ENCODE measurements at regions not wholly inside any gene's neighbourhood (a gene's known extent, or its start where the extent isn't known, plus 50 kb on each side); places are given as distances from the start of the nearest gene placed in this dataset.

DNA sequence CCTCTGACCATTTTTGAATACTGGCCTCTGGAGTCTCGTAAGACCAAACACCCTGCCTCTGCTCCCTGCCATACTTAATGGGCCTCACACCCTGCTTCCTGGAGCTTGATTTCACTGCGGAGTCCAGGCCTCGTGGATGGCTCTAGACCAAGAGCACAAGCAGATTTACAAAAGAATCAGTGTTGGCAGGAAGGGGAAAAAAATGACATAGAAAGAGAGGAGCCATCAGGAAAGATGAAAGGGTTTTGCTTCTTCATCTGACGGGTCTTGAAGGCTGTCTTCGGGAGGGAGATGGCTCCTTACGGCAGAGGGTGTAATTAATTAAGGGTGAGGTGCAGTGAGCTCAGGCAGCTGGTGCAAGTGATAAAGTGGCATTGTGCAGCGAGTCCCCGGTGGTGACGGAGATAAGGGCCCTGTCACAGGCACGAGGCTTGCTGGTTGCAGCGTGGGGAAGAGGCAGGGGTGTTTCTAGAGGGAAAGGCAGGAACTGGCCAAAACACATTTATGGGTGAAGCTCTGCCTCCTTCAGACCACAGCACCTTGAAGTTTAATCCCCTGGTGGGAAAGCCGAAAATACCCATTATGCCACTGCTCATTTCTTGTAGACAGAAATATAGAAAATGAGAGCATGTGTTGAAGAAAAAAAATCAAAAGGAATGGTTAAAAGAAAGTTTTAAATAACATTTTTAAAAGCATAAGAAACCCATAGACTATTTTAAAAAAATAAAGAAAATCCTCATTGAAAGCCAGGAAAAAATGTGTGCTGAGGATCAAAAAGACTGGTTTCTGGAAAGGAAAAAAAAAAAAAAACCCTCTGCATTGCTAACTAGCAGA is 128.6 kb upstream of the LRFN2 start:
- Histone ChIP-seq H2AFZ (ENCODE audit: low read depth, low read length) (no peak overlapping the region), H4K20me1 (replicated peaks; ENCODE audit: control insufficient read depth, extremely low read depth, insufficient read depth, low read length) (no peaks in the 10 kb centered on the region), H3K27me3 (ENCODE audit: control insufficient read depth in 2 of 2, insufficient read depth in 2 of 2, low read length in 2 of 2) (no peaks in the 10 kb centered on the region), H3K9me3 (replicated peaks; ENCODE audit: control insufficient read depth, insufficient read depth, low read length) (no peaks in the 10 kb centered on the region), H3K79me2 (ENCODE audit: control insufficient read depth, insufficient read depth, low read length) (no peaks in the 10 kb centered on the region), H3K4me1 (ENCODE audit: control insufficient read depth, extremely low read depth, insufficient read depth, low read length) (peaks cover 5% of the 10 kb centered on the region), H3K9ac (replicated peaks; ENCODE audit: extremely low read depth, insufficient read depth, low read length) (no peak overlapping the region), H3K4me3 (replicated peaks in 1 of 3; ENCODE audit: insufficient read depth in 1 of 3, low read depth in 1 of 3, low read length in 3 of 3) (no peak overlapping the region), H3K9me1 (replicated peaks; ENCODE audit: control insufficient read depth, extremely low read depth, insufficient read depth, low read length) (no peaks in the 10 kb centered on the region), H3K36me3 (ENCODE audit: control insufficient read depth in 2 of 2, extremely low read depth in 1 of 2, insufficient read depth in 2 of 2, low read length in 2 of 2) (no peaks in the 10 kb centered on the region), H3K27ac (ENCODE audit: insufficient read depth, low read depth, low read length) (no peak overlapping the region), H3K4me2 (ENCODE audit: insufficient read depth, low read length) (no peak overlapping the region)
- no peak for DNase-seq (ENCODE audit: low read depth, low spot score)
- no TSS peak for BruUV-seq (replicated peaks)
- FAIRE-seq = no peak
- intact Hi-C loops (cut with micrococcal nuclease) = no loop called here
- TF ChIP-seq POLR2A (IDR thresholded peaks at IDR 0.05; ENCODE audit: low read depth, low read length) = no peak
- TF ChIP-seq POLR2AphosphoS5 (IDR thresholded peaks at IDR 0.05; ENCODE audit: insufficient read depth, low read depth, low read length) = no peak
- no peak for TF ChIP-seq FOS (IDR thresholded peaks at IDR 0.05; ENCODE audit: borderline replicate concordance, insufficient read depth, low read length)
- TF ChIP-seq, protein P1, sequence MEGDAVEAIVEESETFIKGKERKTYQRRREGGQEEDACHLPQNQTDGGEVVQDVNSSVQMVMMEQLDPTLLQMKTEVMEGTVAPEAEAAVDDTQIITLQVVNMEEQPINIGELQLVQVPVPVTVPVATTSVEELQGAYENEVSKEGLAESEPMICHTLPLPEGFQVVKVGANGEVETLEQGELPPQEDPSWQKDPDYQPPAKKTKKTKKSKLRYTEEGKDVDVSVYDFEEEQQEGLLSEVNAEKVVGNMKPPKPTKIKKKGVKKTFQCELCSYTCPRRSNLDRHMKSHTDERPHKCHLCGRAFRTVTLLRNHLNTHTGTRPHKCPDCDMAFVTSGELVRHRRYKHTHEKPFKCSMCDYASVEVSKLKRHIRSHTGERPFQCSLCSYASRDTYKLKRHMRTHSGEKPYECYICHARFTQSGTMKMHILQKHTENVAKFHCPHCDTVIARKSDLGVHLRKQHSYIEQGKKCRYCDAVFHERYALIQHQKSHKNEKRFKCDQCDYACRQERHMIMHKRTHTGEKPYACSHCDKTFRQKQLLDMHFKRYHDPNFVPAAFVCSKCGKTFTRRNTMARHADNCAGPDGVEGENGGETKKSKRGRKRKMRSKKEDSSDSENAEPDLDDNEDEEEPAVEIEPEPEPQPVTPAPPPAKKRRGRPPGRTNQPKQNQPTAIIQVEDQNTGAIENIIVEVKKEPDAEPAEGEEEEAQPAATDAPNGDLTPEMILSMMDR (IDR thresholded peaks at IDR 0.05; ENCODE audit: extremely low read depth in 1 of 2, insufficient read depth in 1 of 2, low read depth in 1 of 2, low read length in 2 of 2) = no peak
- TF ChIP-seq EZH2 (IDR thresholded peaks at IDR 0.05; ENCODE audit: borderline replicate concordance, low read depth, low read length, severe bottlenecking) = no peak
- no peak for TF ChIP-seq MYC (IDR thresholded peaks at IDR 0.05; ENCODE audit: low read depth, low read length)
- dilution Hi-C loops (cut with MboI; ENCODE audit: extremely low pct_ligation_motif_present, low sequenced_read_pairs) = no loop called here
- ChIA-PET POLR2A (no interaction called here), CTCF (no interaction called here)
